HG02571 (cell line): ENCODE measurements at regions not wholly inside any gene's neighbourhood (a gene's known extent, or its start where the extent isn't known, plus 50 kb on each side); places are given as distances from the start of the nearest gene placed in this dataset.

ENCODE experiments used
- ATAC-seq: cut with Tn5 transposase; IDR thresholded peaks from one replicate; pipeline ENCODE4 v1.9.1; 2021; ENCODE audit warnings: mild to moderate bottlenecking, moderate library complexity; ENCODE audit not compliant: unreplicated experiment

- no peak for ATAC-seq
Observed at GRCh38 chr1:222370913-222371675, 176.8 kb downstream of the HHIPL2 start.

GRCh38 chr1:222370081-222370912 is 177.6 kb downstream of the HHIPL2 start:
- no peak for ATAC-seq

- ATAC-seq: no peak
Observed at GRCh38 chr1:222369148-222369547, 178.8 kb downstream of the HHIPL2 start.

- no peak for ATAC-seq
Observed at GRCh38 chr1:222358100-222358499, 189.8 kb downstream of the HHIPL2 start.

GRCh38 chr1:222357252-222357651 is 190.7 kb downstream of the HHIPL2 start:
- no peak for ATAC-seq

- ATAC-seq: no peak
Observed at GRCh38 chr1:222347627-222348026, 200.3 kb downstream of the HHIPL2 start.

- no peak for ATAC-seq
Observed at GRCh38 chr1:222346955-222347354, 200.9 kb downstream of the HHIPL2 start.

GRCh38 chr1:222339376-222339947 is 208.4 kb downstream of the HHIPL2 start:
- ATAC-seq: no peak

GRCh38 chr1:222335586-222335985 is 212.3 kb downstream of the HHIPL2 start:
- no peak for ATAC-seq

- no peak for ATAC-seq
Observed at GRCh38 chr1:222334026-222334680, 213.8 kb downstream of the HHIPL2 start.

- ATAC-seq: no peak
Observed at GRCh38 chr1:222331765-222332164, 216.1 kb downstream of the HHIPL2 start.

GRCh38 chr1:222331340-222331739 is 216.6 kb downstream of the HHIPL2 start:
- no peak for ATAC-seq

- no peak for ATAC-seq
Observed at GRCh38 chr1:222329493-222330045, 218.3 kb downstream of the HHIPL2 start.

GRCh38 chr1:222326710-222327036 is 221.2 kb downstream of the HHIPL2 start:
- no peak for ATAC-seq

GRCh38 chr1:222326006-222326709 is 221.7 kb downstream of the HHIPL2 start:
- ATAC-seq: no peak

GRCh38 chr1:222325506-222325905 is 222.4 kb downstream of the HHIPL2 start:
- ATAC-seq: no peak

GRCh38 chr1:222314839-222315238 is 233.1 kb downstream of the HHIPL2 start:
- ATAC-seq: no peak

GRCh38 chr1:222310836-222311235 is 237.1 kb downstream of the HHIPL2 start:
- no peak for ATAC-seq

GRCh38 chr1:222307621-222308020 is 240.3 kb downstream of the HHIPL2 start:
- no peak for ATAC-seq

- ATAC-seq: no peak
Observed at GRCh38 chr1:222306512-222306911, 241.4 kb downstream of the HHIPL2 start.
